Thyroid gland (tissue), 4 donors: ENCODE measurements at regions not wholly inside any gene's neighbourhood (a gene's known extent, or its start where the extent isn't known, plus 50 kb on each side); places are given as distances from the start of the nearest gene placed in this dataset.

Source experiments
- DNase-seq, 2 donors: peaks; one replicate each; pipeline ENCODE4 v3.0.0-alpha.2; 2019
- H3K27ac ChIP-seq, 3 donors: fragments of 200-600 bp; sonication (generic); 1 replicate in 2 of 3; 2 replicates in 1 of 3; pipeline ENCODE4 v1.5.1; 2016 to 2019; ENCODE audit warnings: mild to moderate bottlenecking in 1 of 3, moderate library complexity in 1 of 3
- H3K27me3 ChIP-seq: fragments of 200-600 bp; sonication (generic); one replicate; pipeline ENCODE4 v1.5.1; 2019
- H3K36me3 ChIP-seq, 2 donors: fragments of 200-600 bp; sonication (generic); one replicate each; pipeline ENCODE4 v1.5.1; 2016 to 2019
- H3K4me1 ChIP-seq, 2 donors: fragments of 200-600 bp; sonication (generic); one replicate each; pipeline ENCODE4 v1.5.1; 2017 to 2019
- H3K4me3 ChIP-seq, 3 donors: fragments of 200-600 bp; sonication (generic); replicated peaks in 1 of 3; 1 replicate in 2 of 3; 2 replicates in 1 of 3; pipeline ENCODE4 v1.5.1; 2016; ENCODE audit warnings: mild to moderate bottlenecking in 1 of 3
- H3K9me3 ChIP-seq: fragments of 200-600 bp; sonication (generic); one replicate; pipeline ENCODE4 v1.5.1; 2017
- POLR2A ChIP-seq, 2 donors: fragments of 450-650 bp; IDR thresholded peaks; one replicate each; pipeline ENCODE4 v1.6.1; 2017; ENCODE audit warnings: antibody characterized with exemption in 2 of 2, mild to moderate bottlenecking in 2 of 2, moderate library complexity in 1 of 2
- WGBS, 2 donors: methylation state at CpG; one replicate each; pipeline ENCODE4 v1.1.5; 2017; 5-methylcytosine and 5-hydroxymethylcytosine counted together
- intact Hi-C: fragments of 100-400 bp; cut with DNase I; formaldehyde crosslinking; loops from one replicate; pipeline ENCODE4 v1.15.1; 2023
- TF ChIP-seq, protein P1 (sequence below), 6 experiments: fragments of 200-600 bp in 3 of 6; fragments of 450-650 bp in 3 of 6; sonication (generic) in 3 of 6; IDR thresholded peaks; one replicate each; pipeline ENCODE4 v1.5.1; 2016 to 2019; ENCODE audit warnings: antibody characterized with exemption in 6 of 6, mild to moderate bottlenecking in 2 of 6, inconsistent platforms in 1 of 6, moderate library complexity in 1 of 6

DNA sequence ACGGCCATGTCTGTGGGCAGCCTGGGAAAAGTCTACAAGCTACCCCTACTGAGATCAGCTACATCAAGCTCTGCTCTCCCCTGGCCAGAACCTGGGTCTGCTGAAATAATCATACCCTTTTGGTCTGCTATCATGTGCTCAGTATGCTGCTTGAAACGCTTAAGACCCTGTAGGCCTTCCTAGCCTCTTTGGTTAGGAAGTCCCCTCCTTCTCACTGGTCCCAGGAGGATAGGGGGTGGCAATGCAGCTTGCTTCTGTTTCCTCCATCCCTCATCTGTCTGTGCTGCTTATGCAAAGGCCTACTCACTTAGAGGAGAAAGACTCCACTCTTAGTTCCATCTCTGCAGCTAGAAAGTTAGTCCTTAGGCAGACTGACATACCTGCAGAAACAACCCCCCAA is 118.2 kb upstream of the RASGRP1 start:
- H3K27me3 ChIP-seq: no peaks in the 10 kb centered on the region
- no peaks in the 10 kb centered on the region for H3K4me1 ChIP-seq
- H3K27ac ChIP-seq: no peak overlapping the region
- intact Hi-C loops: no loop called here
- no peaks in the 10 kb centered on the region for H3K36me3 ChIP-seq
- no peak for TF ChIP-seq POLR2A (IDR thresholded peaks at IDR 0.05)
- TF ChIP-seq, protein P1, sequence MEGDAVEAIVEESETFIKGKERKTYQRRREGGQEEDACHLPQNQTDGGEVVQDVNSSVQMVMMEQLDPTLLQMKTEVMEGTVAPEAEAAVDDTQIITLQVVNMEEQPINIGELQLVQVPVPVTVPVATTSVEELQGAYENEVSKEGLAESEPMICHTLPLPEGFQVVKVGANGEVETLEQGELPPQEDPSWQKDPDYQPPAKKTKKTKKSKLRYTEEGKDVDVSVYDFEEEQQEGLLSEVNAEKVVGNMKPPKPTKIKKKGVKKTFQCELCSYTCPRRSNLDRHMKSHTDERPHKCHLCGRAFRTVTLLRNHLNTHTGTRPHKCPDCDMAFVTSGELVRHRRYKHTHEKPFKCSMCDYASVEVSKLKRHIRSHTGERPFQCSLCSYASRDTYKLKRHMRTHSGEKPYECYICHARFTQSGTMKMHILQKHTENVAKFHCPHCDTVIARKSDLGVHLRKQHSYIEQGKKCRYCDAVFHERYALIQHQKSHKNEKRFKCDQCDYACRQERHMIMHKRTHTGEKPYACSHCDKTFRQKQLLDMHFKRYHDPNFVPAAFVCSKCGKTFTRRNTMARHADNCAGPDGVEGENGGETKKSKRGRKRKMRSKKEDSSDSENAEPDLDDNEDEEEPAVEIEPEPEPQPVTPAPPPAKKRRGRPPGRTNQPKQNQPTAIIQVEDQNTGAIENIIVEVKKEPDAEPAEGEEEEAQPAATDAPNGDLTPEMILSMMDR (IDR thresholded peaks at IDR 0.05): no peak
- WGBS, 2 donors: 76 to 84% methylated on average over 2 of the region's 2 CpGs
- H3K4me3 ChIP-seq: no peak overlapping the region
- no peaks in the 10 kb centered on the region for H3K9me3 ChIP-seq
- no peak for DNase-seq

DNA sequence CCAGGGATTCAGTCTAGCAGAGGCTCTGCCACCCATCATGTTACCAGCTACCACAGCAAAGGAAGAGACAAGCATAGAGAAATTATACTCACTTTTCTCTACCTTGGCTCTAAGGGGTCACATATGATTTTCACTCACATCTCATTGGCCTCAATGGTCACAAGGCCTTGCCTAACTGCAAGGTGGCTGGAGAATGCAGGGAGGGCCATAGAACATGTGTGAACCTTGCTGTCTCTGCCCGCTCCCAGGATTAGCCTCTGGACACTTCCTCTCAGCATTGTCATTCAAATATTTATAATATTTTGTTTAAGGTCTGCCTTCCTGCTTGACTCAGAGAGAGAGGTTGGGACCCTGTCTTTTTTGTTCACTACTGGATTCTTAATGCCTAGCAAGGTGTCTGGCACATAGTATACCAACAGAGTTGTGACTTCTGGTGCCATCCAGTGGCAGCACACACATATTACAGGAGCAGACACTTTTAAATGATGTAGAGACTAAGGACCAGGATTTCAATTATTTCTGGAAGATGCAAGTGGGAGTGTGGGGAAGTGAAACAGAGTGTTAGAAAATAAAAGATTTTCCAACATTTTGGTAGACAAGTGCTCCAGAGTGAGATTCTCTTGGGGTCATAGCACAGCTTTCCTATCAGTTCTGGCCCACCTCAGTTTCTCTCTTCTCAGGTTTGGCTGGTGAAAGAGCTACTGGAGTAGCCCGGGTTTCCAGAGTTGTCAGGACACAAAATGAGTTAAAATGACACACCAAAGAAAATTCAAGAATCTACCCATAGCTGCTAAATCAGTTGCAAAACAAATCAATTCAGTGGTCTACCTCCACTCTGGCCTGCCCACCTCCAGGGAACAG is 119.0 kb upstream of the RASGRP1 start:
- peak; percentile 48 to 49 for DNase-seq
- intact Hi-C loops: no loop called here

DNA sequence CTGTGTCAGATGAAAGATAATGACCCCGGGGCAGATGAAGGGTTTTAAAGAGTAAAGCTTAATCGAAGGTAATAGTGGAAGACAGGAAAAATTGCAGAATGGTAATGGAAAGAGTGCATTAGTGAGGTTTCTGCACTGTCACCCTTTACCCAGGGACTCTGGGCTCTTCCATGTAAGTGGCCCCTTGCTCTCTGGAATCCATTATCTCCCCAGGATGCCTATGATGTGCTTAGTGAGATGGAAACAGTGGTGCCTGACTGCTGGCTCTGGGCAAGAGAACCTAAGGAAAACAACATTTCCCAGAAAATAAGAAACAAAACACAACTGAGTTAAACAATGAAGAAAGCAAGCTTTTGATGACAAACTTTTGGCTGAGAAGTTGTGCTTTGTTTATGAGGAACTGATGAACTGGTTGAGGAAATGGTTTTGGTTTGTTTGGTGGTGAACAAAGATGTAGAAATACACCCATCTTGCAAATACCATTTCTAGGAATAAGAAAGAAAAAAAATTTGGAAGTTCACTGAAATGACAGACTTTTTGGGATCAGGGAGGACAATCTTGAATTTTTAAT is 119.9 kb upstream of the RASGRP1 start:
- no peak overlapping the region for H3K4me3 ChIP-seq
- no peaks in the 10 kb centered on the region for H3K9me3 ChIP-seq
- no peaks in the 10 kb centered on the region for H3K36me3 ChIP-seq
- no peaks in the 10 kb centered on the region for H3K4me1 ChIP-seq
- 40 to 43% methylated on average over 2 of the region's 2 CpGs for WGBS, 2 donors
- intact Hi-C loops: loop anchor here (5.0 kb wide), 1 partner anchor 242 kb away; no protein-coding TSS in a partner anchor
- no peak for DNase-seq
- H3K27ac ChIP-seq: no peak overlapping the region
- TF ChIP-seq POLR2A (IDR thresholded peaks at IDR 0.05): no peak
- TF ChIP-seq, protein P1 (IDR thresholded peaks at IDR 0.05): no peak
- no peaks in the 10 kb centered on the region for H3K27me3 ChIP-seq

More for the DNA sequence above, 119.0 kb upstream of the RASGRP1 start:
- Histone ChIP-seq H3K4me3 (no peak overlapping the region), H3K27me3 (no peaks in the 10 kb centered on the region), H3K9me3 (no peaks in the 10 kb centered on the region), H3K36me3 (no peaks in the 10 kb centered on the region), H3K27ac (no peak overlapping the region), H3K4me1 (no peaks in the 10 kb centered on the region)
- no peak for TF ChIP-seq POLR2A (IDR thresholded peaks at IDR 0.05)
- TF ChIP-seq, protein P1 (IDR thresholded peaks at IDR 0.05): peak in 5 of 6 experiments; percentile 25 to 72 (median 58)
- 78 to 86% methylated on average over 2 of the region's 2 CpGs for WGBS, 2 donors

DNA sequence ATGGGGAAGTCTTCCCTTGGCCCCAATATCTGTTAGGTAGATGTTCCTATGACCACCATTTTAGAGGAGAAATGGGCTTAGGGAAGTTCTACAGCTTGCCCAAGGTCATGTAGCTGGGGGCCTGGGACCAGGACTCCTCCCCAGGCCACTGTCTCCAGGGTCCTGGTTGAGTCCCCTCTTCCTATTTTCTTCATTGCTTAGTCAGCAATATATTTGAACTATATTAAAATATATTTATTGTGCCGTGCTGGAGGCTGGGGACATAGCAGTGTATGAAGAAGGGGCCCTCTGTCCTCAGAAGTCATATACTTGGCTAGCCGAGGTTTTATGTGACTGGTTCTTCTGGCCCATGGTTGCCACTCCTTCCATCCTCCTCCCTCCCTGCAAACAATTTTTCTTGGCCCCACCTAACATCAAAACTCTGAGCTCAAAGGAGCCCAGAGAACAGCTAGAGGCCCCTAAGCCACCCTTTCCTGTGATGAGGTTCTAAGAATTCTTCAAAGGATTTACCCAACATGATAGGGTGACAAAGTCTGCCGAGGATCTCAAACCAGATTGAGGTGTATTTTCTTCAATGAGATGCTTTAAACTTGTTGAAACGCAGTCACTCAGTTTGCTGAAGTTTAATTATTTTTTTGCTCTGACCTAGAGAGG is 121.2 kb upstream of the RASGRP1 start:
- intact Hi-C loops: loop anchor here (5.0 kb wide), 1 partner anchor 244 kb away; no protein-coding TSS in a partner anchor
- 82% methylated on average over 4 of the region's 4 CpGs for WGBS, 2 donors
- H3K27ac ChIP-seq: no peak overlapping the region
- no peak overlapping the region for H3K4me3 ChIP-seq
- TF ChIP-seq POLR2A (IDR thresholded peaks at IDR 0.05): no peak
- TF ChIP-seq, protein P1 (IDR thresholded peaks at IDR 0.05): no peak
- H3K27me3 ChIP-seq: no peaks in the 10 kb centered on the region
- DNase-seq: no peak
- H3K4me1 ChIP-seq: no peaks in the 10 kb centered on the region
- no peaks in the 10 kb centered on the region for H3K36me3 ChIP-seq
- H3K9me3 ChIP-seq: no peaks in the 10 kb centered on the region
